SK-N-SH treated with all-trans-retinoic acid at 6 μM for 48 hours (cell line): ENCODE measurements at regions not wholly inside any gene's neighbourhood (a gene's known extent, or its start where the extent isn't known, plus 50 kb on each side); places are given as distances from the start of the nearest gene placed in this dataset.

Experiments
- BACH2 ChIP-seq: fragments of 250-450 bp; sonication (Bioruptor Pico); IDR thresholded peaks from 2 replicates; pipeline ENCODE4 v1.9.0; 2021; ENCODE audit warnings: mild to moderate bottlenecking, borderline replicate concordance
- ESRRG ChIP-seq: fragments of 250-450 bp; sonication (Bioruptor Pico); IDR thresholded peaks from 2 replicates; pipeline ENCODE4 v1.6.1; 2021; ENCODE audit warnings: mild to moderate bottlenecking
- ISL1 ChIP-seq: fragments of 250-450 bp; sonication (Bioruptor Pico); IDR thresholded peaks from 2 replicates; pipeline ENCODE4 v2.1.2; 2022; ENCODE audit warnings: mild to moderate bottlenecking, moderate library complexity
- PPARA ChIP-seq: fragments of 250-450 bp; sonication (Bioruptor Pico); IDR thresholded peaks from 2 replicates; pipeline ENCODE4 v1.5.0; 2020; ENCODE audit warnings: mild to moderate bottlenecking, borderline replicate concordance
- RARB ChIP-seq: fragments of 250-450 bp; sonication (Bioruptor Pico); IDR thresholded peaks from 2 replicates; pipeline ENCODE4 v1.8.0; 2021; ENCODE audit warnings: mild to moderate bottlenecking, moderate library complexity
- TCF4 ChIP-seq: fragments of 250-450 bp; sonication (Bioruptor Pico); IDR thresholded peaks from 2 replicates; pipeline ENCODE4 v1.8.0; 2021; ENCODE audit warnings: mild to moderate bottlenecking, moderate library complexity, borderline replicate concordance
- TOX ChIP-seq: fragments of 250-450 bp; sonication (Bioruptor Pico); IDR thresholded peaks from 2 replicates; pipeline ENCODE4 v1.8.0; 2021; ENCODE audit warnings: mild to moderate bottlenecking, moderate library complexity, borderline replicate concordance
- ZC3H10 ChIP-seq: fragments of 250-450 bp; sonication (Bioruptor Pico); IDR thresholded peaks from 2 replicates; pipeline ENCODE4 v1.5.1; 2021; ENCODE audit warnings: mild to moderate bottlenecking, moderate library complexity
- ZFP30 ChIP-seq: fragments of 450-650 bp; formaldehyde crosslinking; IDR thresholded peaks from 2 replicates; pipeline ENCODE4 v1.5.0; 2022; ENCODE audit warnings: mild to moderate bottlenecking, moderate library complexity
- ZNF565 ChIP-seq: fragments of 450-650 bp; formaldehyde crosslinking; conservative IDR thresholded peaks from 2 replicates; pipeline ENCODE4 v1.5.0; 2020; ENCODE audit warnings: low read depth, mild to moderate bottlenecking, moderate library complexity
- ZNF70 ChIP-seq: fragments of 450-650 bp; formaldehyde crosslinking; IDR thresholded peaks from 2 replicates; pipeline ENCODE4 v1.5.0; 2020; ENCODE audit warnings: mild to moderate bottlenecking, moderate library complexity
- ZNF8 ChIP-seq: fragments of 450-650 bp; formaldehyde crosslinking; IDR thresholded peaks from 2 replicates; pipeline ENCODE4 v1.5.0; 2020; ENCODE audit warnings: mild to moderate bottlenecking, moderate library complexity

GRCh38 chr10:107686095-107686494, 521.6 kb upstream of the SORCS1 start:
- TF ChIP-seq BACH2 (CRISPR knock-in tag) (no peak), ZFP30 (CRISPR knock-in tag) (no peak), RARB (CRISPR knock-in tag) (no peak), ZNF8 (CRISPR knock-in tag) (no peak), ISL1 (no peak), ZNF70 (CRISPR knock-in tag) (no peak), ESRRG (no peak), ZNF565 (CRISPR knock-in tag) (no peak), ZC3H10 (no peak), PPARA (CRISPR knock-in tag) (no peak), TOX (CRISPR knock-in tag) (no peak), TCF4 (CRISPR knock-in tag) (no peak)
